ENCODE measurements at regions not wholly inside any gene's neighbourhood (a gene's known extent, or its start where the extent isn't known, plus 50 kb on each side); places are given as distances from the start of the nearest gene placed in this dataset.

DNA sequence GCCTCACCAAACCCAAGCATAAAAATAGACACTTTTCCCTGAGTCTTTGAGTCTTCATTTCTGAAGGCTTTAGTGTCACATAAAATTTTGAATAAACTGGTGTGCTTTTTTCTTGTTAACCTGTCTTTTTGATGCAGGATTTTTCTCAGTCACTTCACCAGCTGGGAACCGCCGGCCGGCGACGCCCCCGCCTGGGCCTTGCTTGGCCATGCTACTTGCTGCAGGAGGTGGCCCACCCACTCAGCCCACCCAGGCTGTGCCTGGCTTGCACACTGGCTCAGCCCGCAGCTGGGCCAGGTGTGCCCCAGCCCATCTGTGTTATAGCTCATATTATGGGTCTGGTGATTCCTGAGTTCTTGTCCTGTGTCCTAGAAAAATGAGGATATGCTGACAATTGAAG is 247.4 kb upstream of the CACNA2D1 start:
- Histone ChIP-seq H3K27ac (ENCODE audit: low read depth in 1 of 2, low read length in 2 of 2) (no peak overlapping the region), H3K79me2 (ENCODE audit: insufficient read depth, low read length) (no peaks in the 10 kb centered on the region), H3K4me3 (replicated peaks in 1 of 3; ENCODE audit: low read depth in 2 of 3, low read length in 3 of 3) (no peak overlapping the region), H3K4me2 (replicated peaks; ENCODE audit: extremely low read depth, low read length, poor library complexity, severe bottlenecking) (no peak overlapping the region), H2AFZ (ENCODE audit: insufficient read depth, low read depth, low read length, poor library complexity, severe bottlenecking) (no peak overlapping the region), H4K20me1 (ENCODE audit: insufficient read depth, low read length) (no peaks in the 10 kb centered on the region), H3K36me3 (replicated peaks in 1 of 2; ENCODE audit: control insufficient read depth in 1 of 2, insufficient read depth in 2 of 2, low read length in 2 of 2) (no peaks in the 10 kb centered on the region), H3K4me1 (ENCODE audit: control insufficient read depth in 1 of 2, insufficient read depth in 2 of 2, low read length in 2 of 2) (no peaks in the 10 kb centered on the region), H3K9ac (ENCODE audit: insufficient read depth, low read length, poor library complexity, severe bottlenecking) (no peak overlapping the region), H3K9me3 (replicated peaks in 1 of 2; ENCODE audit: control insufficient read depth in 1 of 2, insufficient read depth in 1 of 2, low read length in 2 of 2) (peaks cover 0 to 4% of the 10 kb centered on the region in 2 donors), H3K27me3 (ENCODE audit: control insufficient read depth in 2 of 2, insufficient read depth in 2 of 2, low read length in 2 of 2) (no peaks in the 10 kb centered on the region)
- intact Hi-C loops (cut with micrococcal nuclease), result no loop called here
- H3K36me3 Mint-ChIP-seq, result no peaks in the 10 kb centered on the region
- no peak overlapping the region for H3K4me3 Mint-ChIP-seq
- no peak overlapping the region for H3K27ac Mint-ChIP-seq
- H3K9me3 Mint-ChIP-seq, result peaks cover 0 to 5% (median 4%) of the 10 kb centered on the region in 7 donors
- no peak for DNase-seq
- TF ChIP-seq, protein P1, sequence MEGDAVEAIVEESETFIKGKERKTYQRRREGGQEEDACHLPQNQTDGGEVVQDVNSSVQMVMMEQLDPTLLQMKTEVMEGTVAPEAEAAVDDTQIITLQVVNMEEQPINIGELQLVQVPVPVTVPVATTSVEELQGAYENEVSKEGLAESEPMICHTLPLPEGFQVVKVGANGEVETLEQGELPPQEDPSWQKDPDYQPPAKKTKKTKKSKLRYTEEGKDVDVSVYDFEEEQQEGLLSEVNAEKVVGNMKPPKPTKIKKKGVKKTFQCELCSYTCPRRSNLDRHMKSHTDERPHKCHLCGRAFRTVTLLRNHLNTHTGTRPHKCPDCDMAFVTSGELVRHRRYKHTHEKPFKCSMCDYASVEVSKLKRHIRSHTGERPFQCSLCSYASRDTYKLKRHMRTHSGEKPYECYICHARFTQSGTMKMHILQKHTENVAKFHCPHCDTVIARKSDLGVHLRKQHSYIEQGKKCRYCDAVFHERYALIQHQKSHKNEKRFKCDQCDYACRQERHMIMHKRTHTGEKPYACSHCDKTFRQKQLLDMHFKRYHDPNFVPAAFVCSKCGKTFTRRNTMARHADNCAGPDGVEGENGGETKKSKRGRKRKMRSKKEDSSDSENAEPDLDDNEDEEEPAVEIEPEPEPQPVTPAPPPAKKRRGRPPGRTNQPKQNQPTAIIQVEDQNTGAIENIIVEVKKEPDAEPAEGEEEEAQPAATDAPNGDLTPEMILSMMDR (IDR thresholded peaks at IDR 0.05), result no peak
- no peaks in the 10 kb centered on the region for H3K27me3 Mint-ChIP-seq (ENCODE audit: low read depth in 3 of 3)
- no CpG with 5 or more reads among the region's 7 CpGs for WGBS (ENCODE audit: insufficient coverage)
- no peaks in the 10 kb centered on the region for H3K4me1 Mint-ChIP-seq

DNA sequence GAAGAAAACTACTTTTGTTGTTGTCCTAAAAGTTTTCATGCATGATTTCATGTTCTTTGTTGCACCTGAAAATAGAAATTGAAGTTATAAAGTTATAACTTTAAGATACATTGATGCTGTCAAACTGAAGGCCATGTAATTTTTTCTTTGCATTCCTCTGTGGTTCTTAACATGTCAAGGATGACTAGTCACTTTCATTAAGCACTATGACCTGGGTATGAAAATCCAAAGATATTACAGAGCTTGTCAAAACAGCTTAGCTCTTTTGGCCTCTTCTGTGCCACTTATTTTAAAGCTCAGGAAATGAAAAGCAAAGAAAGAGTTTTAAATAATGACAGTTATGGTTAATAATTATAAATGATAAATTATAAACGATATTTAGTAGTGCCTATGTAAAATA is 241.6 kb upstream of the CACNA2D1 start:
- Mint-ChIP-seq H3K4me3 (no peak overlapping the region), H3K4me1 (no peaks in the 10 kb centered on the region), H3K27ac (no peak overlapping the region), H3K27me3 (ENCODE audit: low read depth in 3 of 3) (peaks cover 0 to 2% (median 0%) of the 10 kb centered on the region in 3 donors), H3K9me3 (no peaks in the 10 kb centered on the region), H3K36me3 (no peaks in the 10 kb centered on the region)
- H3K4me1 ChIP-seq (ENCODE audit: control insufficient read depth in 1 of 2, insufficient read depth in 2 of 2, low read length in 2 of 2), result no peaks in the 10 kb centered on the region
- no peak overlapping the region for H2AFZ ChIP-seq (ENCODE audit: insufficient read depth, low read depth, low read length, poor library complexity, severe bottlenecking)
- no peak for DNase-seq
- no peaks in the 10 kb centered on the region for H3K36me3 ChIP-seq (replicated peaks in 1 of 2; ENCODE audit: control insufficient read depth in 1 of 2, insufficient read depth in 2 of 2, low read length in 2 of 2)
- H3K79me2 ChIP-seq (ENCODE audit: insufficient read depth, low read length), result no peaks in the 10 kb centered on the region
- TF ChIP-seq, protein P1 (IDR thresholded peaks at IDR 0.05), result no peak
- no peak overlapping the region for H3K4me3 ChIP-seq (replicated peaks in 1 of 3; ENCODE audit: low read depth in 2 of 3, low read length in 3 of 3)
- no peak overlapping the region for H3K9ac ChIP-seq (ENCODE audit: insufficient read depth, low read length, poor library complexity, severe bottlenecking)
- H3K4me2 ChIP-seq (replicated peaks; ENCODE audit: extremely low read depth, low read length, poor library complexity, severe bottlenecking), result no peak overlapping the region
- H4K20me1 ChIP-seq (ENCODE audit: insufficient read depth, low read length), result no peaks in the 10 kb centered on the region
- no peaks in the 10 kb centered on the region for H3K9me3 ChIP-seq (replicated peaks in 1 of 2; ENCODE audit: control insufficient read depth in 1 of 2, insufficient read depth in 1 of 2, low read length in 2 of 2)
- H3K27ac ChIP-seq (ENCODE audit: low read depth in 1 of 2, low read length in 2 of 2), result no peak overlapping the region
- H3K27me3 ChIP-seq (ENCODE audit: control insufficient read depth in 2 of 2, insufficient read depth in 2 of 2, low read length in 2 of 2), result no peaks in the 10 kb centered on the region
- intact Hi-C loops (cut with micrococcal nuclease), result no loop called here
- 100% methylated on average over 1 of the region's 1 CpG for WGBS (ENCODE audit: insufficient coverage)
